MM.1S (cell line): ENCODE measurements at regions not wholly inside any gene's neighbourhood (a gene's known extent, or its start where the extent isn't known, plus 50 kb on each side); places are given as distances from the start of the nearest gene placed in this dataset.

Experiments used
- CTCF ChIP-seq: fragments of 300-600 bp; sonication (generic); IDR thresholded peaks from 2 replicates; pipeline ENCODE4 v1.5.1; 2016; ENCODE audit warnings: antibody characterized with exemption, low read length, mixed read lengths
- EZH2 ChIP-seq: fragments of 300-600 bp; sonication (generic); optimal IDR thresholded peaks from 2 replicates; pipeline ENCODE3; 2017; ENCODE audit warnings: low read depth, mild to moderate bottlenecking, antibody characterized with exemption, low read length, mixed read lengths

GRCh38 chr1:75014250-75014649, 119.9 kb upstream of the LHX8 start:
- TF ChIP-seq CTCF: no peak
- TF ChIP-seq EZH2: no peak
